ENCODE measurements at regions not wholly inside any gene's neighbourhood (a gene's known extent, or its start where the extent isn't known, plus 50 kb on each side); places are given as distances from the start of the nearest gene placed in this dataset.
"Not testable (repeated sequence)": the region's sequence is repeated elsewhere in the genome, so short reads cannot be mapped to it uniquely, and the experiment has no call there.

DNA sequence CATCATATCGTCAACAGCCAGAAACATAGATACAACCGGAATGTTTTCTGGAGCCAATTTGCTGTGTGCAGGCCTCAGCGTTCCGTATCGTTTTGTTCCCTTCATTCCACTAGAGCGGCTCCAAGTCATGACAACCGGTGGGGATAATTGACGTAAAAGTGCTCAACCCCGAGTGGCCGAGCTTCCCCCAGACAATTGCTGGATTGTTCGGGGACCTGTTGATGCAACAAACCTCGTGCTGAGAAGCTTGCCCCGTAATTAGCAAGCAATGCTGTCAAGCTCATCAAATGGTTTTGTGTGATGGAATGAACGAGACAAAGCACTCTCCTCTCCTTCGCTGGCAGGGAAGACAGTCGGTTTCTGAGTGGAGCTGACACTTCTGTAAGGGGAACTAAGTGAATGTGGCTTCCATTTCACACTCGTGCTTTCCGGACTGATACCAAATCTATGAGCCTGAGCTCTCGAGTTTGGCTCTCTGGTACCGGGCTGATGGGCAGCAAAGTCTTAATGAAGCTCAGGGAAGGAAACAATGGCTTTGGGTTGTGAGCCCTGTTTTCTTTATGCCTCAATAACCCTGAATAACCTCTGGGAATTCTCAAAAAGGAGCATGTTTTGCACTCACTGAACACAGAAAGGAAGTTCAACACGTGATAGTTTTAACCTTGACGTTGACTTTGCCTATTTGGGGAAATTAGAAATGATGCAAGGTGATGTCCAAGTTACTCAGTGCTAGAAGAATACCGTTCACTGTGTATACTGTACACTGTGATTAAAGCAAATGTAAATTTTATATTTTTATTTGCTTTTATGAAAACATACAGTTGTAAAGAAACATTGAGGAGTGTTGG is 220.5 kb downstream of the BAMBI start:
- no peak for DNase-seq

DNA sequence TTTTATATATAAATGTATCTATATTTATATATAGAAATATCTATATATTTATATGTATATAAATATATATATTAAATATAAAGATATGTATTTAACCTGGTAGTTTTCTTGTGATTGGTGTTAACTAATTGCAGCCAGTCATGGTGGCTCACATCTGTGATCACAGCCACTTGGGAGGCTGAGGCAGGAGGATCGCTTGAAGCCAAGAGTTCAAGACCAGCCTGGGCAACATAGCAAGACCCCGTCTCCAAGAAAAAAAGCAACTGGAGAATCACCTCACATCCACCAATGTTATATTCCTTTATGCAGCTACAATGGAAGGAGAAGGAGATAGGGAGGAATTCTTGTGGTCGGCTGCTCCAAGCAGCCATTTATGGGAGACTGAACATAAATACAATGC is 224.9 kb downstream of the BAMBI start:
- no peak for DNase-seq

DNA sequence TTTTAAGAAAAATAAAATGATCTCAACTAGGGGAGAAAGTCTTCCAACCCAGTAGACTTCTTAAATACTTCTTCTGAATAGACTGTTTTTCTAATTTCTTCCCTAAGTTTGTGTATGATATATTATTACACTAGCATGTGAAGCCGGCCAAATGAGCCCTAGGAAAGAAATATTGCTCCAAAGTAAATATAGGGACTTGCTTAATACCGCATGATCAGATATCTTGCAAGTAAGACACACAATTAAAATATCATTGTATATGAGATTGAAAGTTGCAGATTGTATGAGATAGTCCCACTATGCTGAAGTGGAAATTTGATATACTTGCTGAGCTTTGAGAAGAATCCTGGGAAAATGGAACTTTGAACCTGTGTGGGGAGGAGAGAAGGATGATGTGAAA is 225.7 kb downstream of the BAMBI start:
- no peak for DNase-seq

DNA sequence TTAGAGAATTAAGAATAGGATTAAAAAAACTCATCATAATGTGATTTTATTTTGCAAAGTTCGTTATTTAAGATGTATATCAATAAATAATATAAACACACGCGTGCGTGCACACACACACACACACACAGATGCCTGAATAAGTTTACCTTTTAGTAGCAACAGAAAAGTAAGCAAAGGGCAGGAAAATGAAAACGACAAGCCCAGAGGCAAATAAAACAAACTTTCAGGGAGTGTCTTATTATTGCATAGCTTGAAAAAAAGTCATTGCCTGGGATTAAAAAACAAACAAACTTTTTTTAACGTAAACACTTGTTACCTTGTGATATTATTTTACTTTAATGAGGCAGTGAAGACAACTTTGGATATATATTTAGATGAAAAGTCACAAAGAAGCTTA is 226.4 kb downstream of the BAMBI start:
- no peak for DNase-seq

DNA sequence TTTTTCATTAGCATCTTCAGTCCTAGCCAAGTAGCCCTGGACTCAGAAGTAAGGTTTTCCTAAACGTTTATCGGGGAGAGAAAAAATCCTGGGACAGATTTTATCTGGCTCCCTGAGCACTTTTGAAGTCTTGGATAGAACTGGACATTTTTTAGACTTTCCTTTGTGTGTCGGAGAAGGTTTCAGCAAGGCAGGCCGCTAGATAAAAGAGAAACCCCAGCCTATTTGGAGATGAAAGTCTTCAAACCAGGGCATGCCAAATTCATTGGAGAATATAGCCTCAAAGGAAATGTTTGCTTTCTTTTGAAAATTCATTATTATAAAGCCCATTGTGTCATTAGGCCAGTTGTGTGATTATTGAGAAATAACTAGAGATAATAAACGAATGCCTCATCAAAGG is 228.1 kb downstream of the BAMBI start:
- DNase-seq = no peak

DNA sequence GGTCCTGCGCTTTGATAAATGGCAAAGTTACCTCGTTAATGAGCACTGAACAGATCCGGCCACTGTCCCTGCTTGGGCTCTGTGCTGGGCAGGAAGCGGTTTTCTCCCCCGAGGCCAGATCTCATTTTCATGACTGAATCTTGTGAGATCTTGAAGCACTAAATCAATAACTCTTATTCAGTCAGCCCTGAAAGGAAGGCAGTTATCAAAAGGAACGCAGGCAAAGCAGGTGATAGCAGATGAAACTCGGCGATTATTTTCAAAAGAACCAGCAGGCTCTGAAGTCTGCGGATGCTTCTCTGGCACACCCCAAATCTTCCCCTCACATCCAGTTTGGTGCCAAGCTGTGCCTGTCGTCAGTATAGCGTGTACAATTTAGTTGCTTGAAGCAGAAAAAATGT is 228.7 kb downstream of the BAMBI start:
- no peak for DNase-seq

DNA sequence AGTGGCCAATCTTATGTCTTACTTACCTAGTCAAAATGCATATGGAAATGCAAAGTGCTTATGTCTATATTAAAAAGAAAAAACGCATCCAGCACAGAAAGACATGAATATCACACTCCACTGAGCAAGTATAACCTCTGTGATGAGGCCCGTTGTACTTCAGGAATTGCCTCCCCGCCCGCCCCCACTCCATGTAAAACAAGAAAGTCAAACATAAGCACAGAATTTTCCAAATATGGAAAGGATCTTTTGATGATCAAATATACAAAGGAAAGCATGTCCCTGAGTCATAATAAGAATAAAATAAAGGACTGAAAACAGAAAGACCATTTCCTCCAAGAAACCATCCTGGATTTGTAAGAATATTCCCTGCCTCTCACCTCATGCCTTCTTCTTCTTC is 229.1 kb downstream of the BAMBI start:
- no peak for DNase-seq

DNA sequence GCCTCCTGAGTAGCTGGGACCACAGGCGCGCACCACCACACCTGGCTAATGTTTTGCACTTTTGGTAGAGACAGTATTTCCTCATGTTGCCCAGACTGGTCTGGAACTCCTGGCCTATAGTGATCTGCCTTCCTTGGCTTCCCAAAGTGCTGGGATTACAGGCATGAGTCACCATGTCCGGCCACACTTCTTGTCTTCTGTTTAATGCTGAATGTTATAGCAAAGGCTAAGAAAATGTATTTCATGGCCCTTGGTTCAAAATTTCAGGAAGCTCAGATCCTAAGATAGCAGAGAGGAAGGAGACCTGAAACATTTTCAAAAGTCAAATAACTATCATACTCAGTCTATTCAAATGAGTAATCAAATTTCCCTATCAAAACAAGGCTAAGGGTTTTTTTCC is 229.6 kb downstream of the BAMBI start:
- no peak for DNase-seq

DNA sequence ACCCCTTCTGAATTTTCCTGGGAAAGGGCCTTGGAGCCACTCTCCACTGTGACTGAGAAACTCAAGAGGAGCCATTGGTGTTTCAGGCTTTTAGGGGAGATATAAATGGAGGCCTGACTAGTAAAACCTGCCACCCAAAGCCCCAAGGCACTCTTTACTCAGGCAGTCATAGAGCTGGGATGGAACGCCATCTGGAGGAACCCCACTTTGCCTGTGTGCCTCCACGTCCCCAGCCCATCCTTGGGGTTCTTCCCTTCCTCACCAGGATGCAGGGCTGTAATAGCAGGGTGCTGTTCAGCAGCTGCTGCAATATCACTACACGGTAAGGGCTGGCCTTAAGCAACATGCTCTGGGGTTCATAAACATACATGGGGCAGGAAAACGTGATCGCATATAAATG is 232.6 kb downstream of the BAMBI start:
- DNase-seq = no peak

DNA sequence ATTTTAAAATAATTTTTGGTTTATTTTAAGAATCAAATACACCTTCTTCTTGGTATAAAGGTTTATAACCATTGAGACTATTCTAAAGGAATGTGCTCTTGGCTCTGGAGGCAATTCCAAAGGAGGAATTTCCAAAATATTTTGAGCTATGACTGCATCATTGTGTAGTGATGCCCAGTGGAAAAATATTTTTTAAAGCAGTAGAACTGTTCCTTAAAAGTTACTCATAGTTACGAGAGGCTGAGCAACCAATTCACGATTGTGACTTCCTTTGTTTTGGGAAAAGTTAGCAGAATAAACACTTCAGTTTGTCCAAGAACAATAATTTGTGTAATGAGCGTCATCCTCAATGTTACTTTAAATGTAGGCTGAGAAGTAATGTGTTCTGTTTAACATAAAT is 233.6 kb downstream of the BAMBI start:
- no peak for DNase-seq

DNA sequence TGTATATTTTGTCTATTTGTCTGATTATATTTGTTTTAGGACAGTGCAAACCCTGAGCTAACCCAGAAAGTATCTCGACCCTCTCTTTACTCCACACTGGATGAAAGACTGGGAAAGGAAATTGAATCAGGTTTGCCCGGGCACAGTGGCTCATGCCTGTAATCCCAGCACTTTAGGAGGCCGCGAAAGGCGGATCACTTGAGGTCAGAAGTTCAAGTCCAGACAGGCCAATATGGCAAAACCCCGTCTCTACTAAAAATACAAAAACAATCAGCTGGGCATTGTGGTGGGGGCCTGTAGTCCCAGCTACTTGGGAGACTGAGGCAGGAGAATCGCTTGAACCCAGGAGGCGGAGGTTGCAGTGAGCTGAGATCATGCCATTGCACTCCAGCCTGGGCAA is 234.2 kb downstream of the BAMBI start:
- not testable (repeated sequence) for DNase-seq

DNA sequence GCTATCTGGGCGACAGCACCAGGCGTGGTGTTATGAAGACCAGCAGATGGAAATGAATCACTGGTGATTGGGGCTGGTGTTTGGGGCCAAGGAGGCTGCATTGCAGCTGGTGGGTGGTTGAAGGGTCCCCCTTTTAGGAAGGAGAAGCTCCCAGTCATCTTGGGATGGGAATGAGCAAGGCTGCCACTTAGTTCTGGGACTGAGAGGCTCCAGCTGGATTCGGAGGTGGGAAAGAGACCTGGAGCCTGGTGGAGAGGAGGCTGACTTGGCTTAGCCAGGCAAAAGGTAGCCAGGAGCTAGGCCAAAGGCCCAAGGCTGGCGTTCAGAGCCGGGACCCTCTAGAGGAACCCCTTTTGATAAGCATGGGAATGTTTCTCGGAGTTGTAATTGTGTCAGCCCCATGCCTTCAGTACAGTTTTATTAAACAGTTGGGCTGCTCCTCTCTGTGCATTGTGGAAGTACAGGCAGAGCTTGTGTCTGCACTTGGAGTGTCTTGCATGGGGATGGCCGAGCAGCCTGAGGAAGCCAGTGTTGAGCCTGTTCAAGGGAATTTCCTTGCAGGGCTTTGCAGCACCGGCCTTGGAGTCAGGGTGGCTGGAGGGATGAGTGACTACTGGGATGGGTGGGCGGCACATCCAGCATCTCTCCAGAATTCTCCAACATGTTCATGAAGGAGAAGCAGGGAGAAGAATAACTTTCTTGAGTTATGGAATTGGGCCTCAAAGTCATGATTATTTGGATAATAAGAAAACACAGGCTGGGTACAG is 234.9 kb downstream of the BAMBI start:
- DNase-seq = no peak

DNA sequence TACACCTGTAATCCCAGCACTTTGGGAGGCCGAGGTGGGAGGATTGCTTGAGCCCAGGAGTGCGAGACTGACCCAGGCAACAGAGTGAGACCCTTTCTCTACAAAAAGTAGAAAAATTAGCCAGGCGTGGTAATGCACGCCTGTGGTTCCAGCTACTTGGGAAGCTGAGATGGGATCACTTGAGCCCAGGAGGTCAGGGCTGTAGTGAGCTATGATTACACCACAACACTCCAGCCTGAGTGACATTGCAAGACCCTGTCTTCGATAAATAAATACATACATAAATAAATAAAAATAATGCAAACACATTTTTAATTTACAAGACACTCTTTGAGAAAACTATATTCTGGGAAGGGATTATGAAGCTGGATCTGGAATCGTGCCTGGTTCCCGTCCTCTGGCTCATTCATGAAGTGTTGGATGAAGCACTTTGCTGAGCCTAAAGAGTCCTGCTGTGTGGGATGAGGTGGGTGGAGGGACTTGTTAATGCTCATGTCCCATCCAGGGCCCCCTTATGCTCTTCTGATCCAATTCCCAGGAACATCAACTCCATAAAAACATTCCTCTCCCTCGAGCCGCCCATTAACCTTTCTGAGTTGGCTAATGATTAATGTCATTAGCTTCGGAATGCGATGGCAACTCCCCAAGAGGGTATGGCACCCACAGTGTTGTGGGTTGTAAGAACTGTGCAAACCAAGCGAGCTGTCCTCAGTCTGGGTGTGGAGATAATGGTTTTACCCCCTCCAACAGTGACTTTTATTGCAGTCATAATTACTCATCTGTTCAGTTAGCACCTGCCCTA is 236.3 kb downstream of the BAMBI start:
- DNase-seq = no peak

DNA sequence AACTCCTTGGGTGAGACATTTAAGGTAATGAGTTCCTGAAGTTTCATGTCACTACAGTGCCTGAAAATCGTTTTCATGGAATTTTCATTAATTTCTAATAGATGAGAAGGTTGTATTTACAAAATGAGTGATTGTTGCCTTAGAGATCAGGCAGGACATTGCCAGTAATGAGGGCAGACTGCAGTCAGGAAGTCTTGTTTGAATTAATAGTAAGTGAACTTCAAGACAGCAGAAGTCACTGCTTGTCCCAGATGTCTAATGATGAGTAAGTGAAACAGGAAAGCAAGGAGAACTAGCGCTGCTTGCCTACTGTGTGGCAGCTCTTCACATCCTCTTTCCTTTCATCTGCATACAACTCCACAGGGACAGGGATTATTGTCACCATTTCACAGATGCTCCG is 237.4 kb downstream of the BAMBI start:
- DNase-seq = no peak

DNA sequence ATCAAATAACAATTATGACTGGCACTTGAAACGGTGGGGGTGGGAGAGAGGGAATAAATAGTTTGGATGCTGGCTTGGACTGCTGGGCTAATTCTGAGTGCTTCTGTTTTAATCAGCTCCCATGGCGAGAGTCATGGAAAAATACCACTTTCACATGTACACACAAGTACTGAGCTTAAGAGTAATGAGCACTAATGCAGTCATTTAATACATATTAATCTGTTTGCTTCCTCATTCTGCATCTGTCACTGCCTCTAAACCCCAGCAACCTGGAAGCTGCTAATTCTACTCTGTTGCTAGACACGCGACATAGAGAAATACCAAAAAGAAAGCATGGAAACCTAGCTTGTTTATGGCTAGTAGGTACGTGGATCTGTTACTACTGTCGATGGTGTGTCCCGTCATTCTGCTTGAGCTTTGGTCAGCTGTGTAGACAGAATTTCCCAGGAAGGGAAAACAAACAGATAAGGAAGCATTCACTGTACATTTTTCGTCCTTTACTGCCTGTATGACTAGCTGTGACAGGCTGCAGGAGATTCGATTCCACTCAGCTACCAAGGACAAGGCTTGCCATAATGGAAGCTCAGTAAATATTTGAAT is 238.8 kb downstream of the BAMBI start:
- DNase-seq = no peak

DNA sequence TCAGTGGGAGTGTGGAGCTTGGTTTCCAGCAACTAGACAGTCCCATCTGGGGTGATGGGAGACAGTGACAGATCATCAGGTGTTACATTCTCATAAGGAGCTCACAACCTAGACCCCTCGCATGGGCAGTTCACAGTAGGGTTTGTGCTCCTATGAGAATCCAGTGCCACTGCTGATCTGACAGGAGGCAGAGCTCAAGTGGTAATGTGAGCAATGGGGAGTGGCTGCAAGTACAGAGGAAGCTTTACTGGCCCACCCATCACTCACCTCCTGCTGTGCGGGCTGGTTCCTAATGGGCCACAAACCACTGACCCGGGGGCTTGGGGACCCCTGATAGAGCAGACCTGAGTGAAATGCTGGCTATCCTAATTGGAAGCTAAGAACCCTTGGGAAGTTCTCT is 242.8 kb downstream of the BAMBI start:
- no peak for DNase-seq

DNA sequence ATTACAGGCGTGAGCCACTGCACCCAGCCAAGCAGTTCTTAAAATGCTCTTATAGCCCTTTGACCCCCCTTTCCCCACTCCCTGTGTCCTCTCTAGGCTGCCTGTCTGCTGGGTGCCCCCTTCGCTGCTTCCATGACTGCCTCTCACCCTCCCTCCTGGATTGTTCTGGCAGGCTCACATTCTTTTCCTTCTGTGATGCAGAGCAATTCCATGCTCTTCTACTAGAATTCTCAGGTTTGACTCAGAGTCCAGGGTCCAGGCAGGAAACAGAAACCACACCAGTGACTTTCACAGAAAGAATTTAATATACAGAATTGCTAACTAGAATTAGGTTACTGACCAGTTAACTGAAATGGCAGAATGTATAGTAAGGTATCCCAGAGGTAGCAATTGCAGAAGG is 244.8 kb downstream of the BAMBI start:
- DNase-seq = no peak

DNA sequence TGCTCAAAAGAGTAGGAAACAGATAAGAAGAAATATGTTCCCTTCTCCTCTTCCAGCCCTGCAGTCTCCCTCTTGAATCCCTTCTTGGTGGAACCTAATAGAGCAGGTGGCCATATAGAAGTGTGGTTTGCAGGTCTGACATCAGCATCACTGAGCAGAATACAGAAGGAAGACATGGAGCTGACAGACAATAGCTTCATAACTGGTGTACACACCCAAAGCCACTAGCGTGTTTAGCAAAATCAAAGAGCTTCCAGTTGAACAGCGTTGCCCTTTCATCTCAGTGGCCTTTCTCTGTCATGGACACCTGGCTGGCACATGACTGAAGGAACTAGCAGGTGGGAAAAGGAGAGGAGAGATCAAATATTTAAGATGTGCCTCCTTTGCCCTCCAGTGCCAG is 245.5 kb downstream of the BAMBI start:
- DNase-seq = no peak

DNA sequence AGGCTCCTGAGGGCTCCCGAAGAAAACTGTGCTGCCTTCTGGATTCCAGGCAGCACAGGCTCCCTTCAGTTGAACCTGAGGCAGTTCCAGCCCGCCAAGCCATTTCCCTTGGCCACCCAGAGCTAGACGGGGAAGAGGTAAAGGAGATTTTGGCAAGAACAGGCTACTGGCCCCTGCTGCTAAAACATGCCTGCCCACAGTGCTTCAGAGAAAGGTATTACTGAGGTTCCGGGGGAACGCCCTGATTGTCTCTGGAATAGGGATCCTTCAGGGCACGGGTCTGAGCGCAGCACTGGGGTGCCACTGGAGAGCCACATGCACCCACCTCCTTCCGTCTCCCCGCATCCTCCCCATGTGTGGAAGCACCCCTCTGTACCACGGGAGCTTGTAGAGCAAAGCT is 247.4 kb downstream of the BAMBI start:
- DNase-seq = no peak

DNA sequence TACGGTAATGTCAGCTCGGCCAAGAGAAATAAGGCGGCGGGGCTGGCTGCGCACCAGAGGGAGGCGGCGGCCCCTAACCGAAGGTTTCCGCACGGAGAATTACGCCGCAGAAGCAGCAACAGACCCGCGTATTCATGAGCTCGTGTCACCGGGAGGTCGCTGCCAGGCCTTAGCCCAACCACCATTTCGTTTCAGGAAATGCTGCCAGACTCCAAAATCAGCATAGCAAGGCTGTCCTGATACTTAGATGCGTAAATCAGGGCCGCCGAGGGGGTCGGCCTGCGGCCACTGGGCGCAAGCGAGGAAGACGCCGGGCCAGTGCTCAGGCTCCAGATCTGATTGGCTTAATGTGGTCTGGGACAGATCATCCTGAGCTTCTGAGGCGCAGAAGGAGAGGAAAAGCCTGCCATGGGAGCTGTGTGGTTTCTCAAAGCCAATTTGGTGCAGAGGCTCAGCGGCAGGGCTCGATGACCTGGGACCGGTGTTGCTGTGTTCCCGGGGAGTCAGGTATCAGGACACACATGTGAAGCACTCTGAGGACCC is 247.9 kb downstream of the BAMBI start:
- DNase-seq = no peak

DNA sequence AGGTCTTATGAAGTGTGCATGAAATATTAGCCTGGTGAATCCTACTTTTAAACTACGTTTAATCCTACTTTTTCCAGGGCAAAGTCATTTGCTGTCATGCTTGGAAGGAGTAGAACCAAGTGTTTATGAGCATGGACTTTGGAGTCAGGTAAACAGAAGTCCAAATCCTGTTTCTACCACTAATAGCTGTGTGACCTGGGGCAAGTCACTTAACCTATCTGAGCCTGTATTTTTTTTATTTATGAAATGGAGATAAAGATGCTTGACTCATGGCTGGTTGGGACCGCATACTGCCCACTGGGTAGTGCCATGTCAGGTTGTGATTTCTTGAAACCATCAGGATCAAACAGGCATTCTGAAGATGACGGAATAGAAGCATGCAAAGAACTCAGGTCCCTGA is 249.6 kb downstream of the BAMBI start:
- DNase-seq = no peak

DNA sequence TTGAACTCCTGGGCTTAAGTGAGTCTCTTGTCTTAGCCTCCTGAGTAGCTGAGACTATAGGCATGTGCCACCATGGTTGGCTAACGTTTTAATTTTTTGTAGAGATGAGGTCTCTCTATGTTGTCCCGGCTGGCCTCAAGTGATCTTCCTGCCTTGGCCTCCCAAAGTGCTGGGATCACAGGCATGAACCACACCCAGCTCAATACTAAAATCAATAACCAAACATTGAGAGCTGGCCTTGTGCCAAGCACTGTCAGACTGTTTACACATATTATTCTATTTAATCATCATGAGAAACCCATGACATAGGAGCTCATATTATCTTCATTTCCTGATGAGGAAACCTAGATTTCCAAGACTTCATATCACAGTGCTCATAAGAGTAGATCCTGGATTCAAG is 251.2 kb downstream of the BAMBI start:
- DNase-seq = no peak

DNA sequence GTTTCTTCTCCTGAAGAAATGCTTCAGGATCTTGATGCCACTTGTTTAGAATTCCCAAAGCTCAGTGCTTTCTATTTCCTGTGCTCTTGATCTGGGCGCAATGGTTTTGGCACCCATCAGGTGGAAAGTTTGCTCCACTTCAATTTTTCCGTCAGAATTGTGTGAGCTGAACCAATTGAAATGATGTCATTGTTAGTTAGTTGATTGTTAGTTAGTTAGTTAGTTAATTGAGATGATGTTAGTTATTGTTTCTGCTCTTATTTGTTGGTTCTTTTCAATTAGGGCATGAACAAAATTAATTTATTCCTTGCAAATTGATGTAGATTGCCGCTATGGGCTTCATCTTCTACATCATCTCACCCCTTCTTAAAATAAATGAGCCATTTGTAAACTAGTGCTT is 252.6 kb downstream of the BAMBI start:
- DNase-seq = no peak

Data from T-helper 2 cell (primary cell).